T follicular helper cell (primary cell): ENCODE measurements at regions not wholly inside any gene's neighbourhood (a gene's known extent, or its start where the extent isn't known, plus 50 kb on each side); places are given as distances from the start of the nearest gene placed in this dataset.
"Not testable (repeated sequence)": the region's sequence is repeated elsewhere in the genome, so short reads cannot be mapped to it uniquely, and the experiment has no call there.

Experiments
- DNase-seq: peaks from one replicate; pipeline ENCODE4 v3.0.0-alpha.2; 2020; ENCODE audit warnings: low read depth

DNA sequence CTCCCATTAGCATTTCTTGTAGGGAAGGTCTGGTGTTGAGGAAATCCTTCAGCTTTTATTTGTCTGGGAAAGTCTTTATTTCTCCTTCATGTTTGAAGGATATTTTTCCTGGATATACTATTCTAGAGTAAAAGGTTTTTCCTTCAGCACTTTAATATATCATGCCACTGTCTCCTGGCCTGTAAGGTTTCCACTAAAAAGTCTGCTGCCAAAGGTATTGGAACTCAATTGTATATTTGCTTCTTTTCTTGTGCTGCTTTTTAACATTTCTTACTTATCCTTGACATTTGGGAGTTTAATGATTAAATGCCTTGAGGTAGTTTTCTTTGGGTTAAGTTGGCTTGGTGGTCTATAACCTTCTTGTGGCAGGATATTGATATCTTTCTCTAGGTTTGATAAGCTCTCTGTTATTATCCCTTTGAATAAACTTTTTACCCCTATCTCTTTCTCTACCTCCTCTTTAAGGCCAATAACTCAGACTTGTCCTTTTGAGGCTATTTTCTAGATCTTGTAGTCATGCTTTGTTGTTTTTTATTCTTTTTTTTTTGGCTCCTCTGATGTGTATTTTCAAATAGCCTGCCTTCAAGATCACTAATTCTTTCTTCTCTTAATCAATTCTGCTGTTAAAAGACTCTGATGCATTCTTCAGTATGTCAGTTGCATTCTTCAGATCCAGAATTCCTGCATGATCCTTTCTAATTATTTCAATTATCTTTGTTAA lies 225.0 kb upstream of the ZNF217 start:
- no peak for DNase-seq

DNA sequence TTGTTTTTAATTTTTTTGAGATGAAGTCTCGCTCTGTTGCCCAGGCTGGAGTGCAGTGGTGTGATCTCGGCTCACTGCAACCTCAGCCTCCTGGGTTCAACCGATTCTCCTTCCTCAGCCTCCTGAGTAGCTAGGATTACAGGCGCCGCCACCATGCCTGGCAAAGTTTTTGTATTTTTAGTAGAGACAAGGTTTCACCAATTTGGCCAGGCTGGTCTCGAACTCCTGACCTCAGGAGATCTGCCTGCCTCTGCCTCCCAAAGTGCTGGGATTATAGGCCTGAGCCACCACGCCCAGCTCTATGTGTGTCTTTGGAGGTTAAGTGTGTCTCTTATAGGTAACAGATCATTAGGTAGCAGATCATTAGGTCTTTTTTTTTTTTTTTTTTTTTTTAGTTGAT lies 223.9 kb upstream of the ZNF217 start:
- not testable (repeated sequence) for DNase-seq

DNA sequence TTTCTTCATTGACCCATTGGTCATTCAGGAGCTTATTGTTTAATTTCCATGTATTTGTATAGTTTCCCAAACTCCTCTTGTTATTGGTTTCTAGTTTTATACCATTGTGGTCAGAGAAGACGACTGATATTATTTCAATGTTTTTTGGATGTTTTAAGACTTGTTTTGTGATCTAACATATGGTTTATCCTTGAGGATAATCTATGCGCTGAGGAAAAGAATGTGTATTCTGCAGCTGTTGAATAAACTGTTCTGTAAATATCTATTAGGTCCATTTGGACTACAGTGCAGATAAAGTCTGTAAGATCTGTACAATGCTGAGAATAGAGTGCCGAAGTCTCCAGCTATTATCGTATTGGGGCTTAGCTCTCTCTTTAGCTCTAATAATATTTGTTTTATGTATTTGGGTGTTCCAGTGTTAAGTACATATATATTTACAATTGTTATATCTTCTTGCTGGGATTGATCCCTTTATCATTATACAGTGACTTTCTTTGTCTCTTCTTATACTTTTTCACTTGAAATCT lies 223.3 kb upstream of the ZNF217 start:
- DNase-seq = no peak

DNA sequence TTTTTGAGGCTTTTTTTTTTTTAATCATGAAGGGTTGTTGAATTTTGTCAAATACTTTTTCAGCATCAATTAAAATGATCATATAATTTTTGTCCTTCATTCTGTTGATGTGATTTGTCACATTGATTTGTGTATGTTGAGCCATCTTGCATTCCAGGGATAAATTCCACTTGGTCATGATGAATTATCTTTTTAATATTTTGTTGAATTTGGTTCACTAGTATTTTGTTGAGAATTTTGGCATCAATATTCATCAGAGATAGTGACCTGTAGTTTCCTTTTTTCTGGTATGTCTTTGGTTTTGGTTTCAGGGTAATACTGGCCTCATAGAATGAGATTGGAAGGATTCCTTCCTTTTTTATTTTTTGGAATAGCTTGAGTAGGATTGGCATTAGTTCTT lies 221.9 kb upstream of the ZNF217 start:
- DNase-seq = no peak

GRCh38 chr20:53814060-53814459 lies 220.4 kb upstream of the ZNF217 start:
- DNase-seq = no peak

DNA sequence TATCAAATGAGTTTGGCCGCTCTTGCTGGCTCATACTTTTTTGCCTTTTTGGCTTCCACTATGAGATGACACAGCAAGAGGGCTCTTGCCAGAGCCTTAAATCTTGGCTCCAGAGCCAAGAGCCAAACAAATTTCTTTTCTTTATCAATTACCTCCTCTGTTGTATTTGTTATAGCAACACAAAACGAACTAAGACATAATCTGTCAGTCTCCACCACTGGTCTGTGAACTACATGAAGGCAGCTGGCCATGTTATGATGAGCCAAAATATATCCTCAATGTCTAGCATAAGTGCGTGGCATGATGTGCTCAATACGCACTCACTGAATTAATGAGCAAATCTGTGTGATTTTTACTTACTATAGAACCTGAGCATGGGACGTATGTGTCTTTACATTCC lies 220.0 kb upstream of the ZNF217 start:
- DNase-seq = no peak

DNA sequence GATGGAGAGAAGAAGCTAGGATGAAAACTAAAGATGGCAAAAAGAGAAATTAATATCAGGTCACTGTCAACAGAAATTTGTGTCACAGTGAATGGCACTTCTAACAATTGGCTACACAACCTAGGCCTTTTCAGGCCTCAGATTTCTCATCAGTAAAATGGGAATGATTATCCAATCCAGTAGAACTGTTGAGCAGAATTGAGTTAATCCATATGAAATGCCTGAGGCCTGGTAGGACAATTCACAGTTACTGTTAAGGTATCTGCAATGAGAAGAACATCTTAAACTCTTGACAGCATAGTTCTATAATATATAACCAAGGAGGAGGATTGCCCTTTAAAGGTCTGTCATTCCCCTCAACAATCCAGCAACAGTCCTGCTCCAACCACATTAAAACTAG lies 217.9 kb upstream of the ZNF217 start:
- DNase-seq = no peak

GRCh38 chr20:53810661-53811355 lies 217.2 kb upstream of the ZNF217 start:
- no peak for DNase-seq

- no peak for DNase-seq
These were observed 216.2 kb upstream of the ZNF217 start for GRCh38 chr20:53809728-53810365.

GRCh38 chr20:53809217-53809616 lies 215.6 kb upstream of the ZNF217 start:
- no peak for DNase-seq

- DNase-seq = no peak
These were observed 215.1 kb upstream of the ZNF217 start for GRCh38 chr20:53808733-53809132.

- not testable (repeated sequence) for DNase-seq
These were observed 214.7 kb upstream of the ZNF217 start for GRCh38 chr20:53808302-53808701.

GRCh38 chr20:53806683-53807401 lies 213.2 kb upstream of the ZNF217 start:
- no peak for DNase-seq

- no peak for DNase-seq
These were observed 212.3 kb upstream of the ZNF217 start for GRCh38 chr20:53805895-53806384.

GRCh38 chr20:53804920-53805894 lies 211.6 kb upstream of the ZNF217 start:
- DNase-seq = no peak

DNA sequence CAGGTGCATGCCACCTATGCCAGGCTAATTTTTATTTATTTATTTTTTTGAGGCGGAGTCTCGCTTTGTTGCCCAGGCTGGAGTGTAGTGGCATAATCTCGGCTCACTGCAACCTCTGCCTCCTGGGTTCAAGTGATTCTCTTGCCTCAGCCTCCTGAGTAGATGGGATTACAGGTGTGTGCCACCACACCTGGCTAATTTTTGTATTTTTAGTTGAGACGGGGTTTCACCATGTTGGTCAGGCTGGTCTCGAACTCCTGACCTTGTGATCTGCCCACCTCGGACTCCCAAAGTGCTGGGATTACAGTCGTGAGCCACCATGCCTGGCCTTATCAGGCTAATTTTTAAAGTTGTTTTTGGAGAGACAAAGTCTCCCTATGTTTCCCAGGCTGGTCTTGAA lies 210.7 kb upstream of the ZNF217 start:
- DNase-seq = not testable (repeated sequence)

GRCh38 chr20:53803492-53804155 lies 210.0 kb upstream of the ZNF217 start:
- DNase-seq = no peak

- DNase-seq = no peak
These were observed 208.2 kb upstream of the ZNF217 start for GRCh38 chr20:53801609-53802370.

DNA sequence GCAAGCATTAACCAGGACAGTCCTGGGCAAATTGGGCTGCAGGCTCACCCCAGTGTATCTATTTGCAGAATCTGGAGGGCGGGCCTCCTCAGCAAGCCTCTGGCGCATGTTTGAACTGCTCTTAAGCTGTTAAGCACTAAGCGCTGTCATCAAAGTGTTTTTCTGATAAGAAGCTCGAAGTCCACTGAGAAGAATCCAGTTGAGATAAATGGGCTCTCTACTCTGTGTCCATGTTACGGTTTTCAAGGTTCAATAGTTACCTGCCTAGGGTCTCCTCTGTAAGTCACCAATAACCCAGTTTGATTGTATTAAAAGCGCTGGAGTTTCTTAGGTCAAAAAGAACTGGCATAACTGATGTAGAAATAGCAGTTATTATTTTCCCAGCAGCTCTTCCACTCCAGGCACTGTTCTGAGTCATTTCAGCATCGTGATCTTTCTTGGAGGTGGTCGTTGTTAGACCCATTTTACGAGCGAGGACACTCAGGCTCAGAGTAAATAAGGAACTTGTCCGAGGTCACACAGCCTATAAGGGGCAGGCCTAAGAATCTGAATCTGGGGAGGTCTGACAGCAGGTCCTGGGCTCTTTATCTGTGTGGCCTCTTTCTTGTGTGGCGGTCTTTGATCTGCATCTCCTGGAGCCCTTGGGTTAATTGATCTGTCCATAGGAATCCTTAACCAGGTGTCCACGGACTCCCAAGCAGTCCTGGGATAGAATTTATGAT lies 207.4 kb upstream of the ZNF217 start:
- no peak for DNase-seq
